GM12873 (cell line): ENCODE measurements at regions not wholly inside any gene's neighbourhood (a gene's known extent, or its start where the extent isn't known, plus 50 kb on each side); places are given as distances from the start of the nearest gene placed in this dataset.

ENCODE experiments used
- TF ChIP-seq, protein P1 (sequence below): IDR thresholded peaks from 2 replicates; pipeline ENCODE4 v1.5.1; 2012; ENCODE audit warnings: low read depth, mild to moderate bottlenecking, moderate library complexity, low read length, control low read depth; ENCODE audit not compliant: insufficient read depth; ENCODE audit errors: missing control alignments

DNA sequence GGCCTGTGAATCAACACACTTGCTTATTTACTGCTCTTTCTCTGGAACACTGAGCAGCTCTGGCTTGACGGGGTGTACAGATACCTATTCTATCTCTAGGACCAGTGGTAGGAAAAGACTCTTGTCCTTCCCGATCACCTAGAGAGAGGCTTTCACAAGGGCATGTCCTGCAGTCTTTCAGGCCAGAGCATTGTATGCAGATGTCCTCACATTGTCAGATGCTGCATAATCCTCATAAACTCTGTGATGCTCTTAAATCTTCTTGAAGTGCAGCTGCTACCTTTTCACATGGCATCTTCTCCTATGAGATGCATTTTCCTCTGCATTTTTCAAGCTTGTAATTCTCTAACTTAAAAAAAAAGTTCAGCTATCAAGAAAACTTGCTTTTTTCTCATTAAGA, 369.4 kb downstream of the OLFM4 start:
- TF ChIP-seq, protein P1, sequence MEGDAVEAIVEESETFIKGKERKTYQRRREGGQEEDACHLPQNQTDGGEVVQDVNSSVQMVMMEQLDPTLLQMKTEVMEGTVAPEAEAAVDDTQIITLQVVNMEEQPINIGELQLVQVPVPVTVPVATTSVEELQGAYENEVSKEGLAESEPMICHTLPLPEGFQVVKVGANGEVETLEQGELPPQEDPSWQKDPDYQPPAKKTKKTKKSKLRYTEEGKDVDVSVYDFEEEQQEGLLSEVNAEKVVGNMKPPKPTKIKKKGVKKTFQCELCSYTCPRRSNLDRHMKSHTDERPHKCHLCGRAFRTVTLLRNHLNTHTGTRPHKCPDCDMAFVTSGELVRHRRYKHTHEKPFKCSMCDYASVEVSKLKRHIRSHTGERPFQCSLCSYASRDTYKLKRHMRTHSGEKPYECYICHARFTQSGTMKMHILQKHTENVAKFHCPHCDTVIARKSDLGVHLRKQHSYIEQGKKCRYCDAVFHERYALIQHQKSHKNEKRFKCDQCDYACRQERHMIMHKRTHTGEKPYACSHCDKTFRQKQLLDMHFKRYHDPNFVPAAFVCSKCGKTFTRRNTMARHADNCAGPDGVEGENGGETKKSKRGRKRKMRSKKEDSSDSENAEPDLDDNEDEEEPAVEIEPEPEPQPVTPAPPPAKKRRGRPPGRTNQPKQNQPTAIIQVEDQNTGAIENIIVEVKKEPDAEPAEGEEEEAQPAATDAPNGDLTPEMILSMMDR: no peak

DNA sequence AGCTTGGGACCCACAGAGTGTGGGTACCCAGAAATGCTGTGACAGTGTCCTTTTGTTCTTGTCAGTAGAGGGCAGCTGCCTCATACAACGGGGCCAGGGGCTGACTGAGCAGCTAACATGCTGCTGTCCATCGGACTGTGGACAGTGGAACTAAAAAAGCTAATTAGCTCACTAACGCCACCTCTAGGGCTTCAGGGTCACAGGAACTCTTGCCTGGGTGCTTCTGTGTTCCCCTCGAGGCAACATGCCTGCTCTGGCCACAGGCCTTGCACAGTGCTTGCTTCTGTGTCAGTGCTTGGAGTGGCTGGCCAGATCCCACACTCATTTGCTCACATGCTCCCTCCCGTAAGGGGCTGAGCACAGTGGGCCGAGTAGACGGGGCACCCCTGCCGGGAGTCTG, 377.0 kb downstream of the OLFM4 start:
- TF ChIP-seq, protein P1: no peak

DNA sequence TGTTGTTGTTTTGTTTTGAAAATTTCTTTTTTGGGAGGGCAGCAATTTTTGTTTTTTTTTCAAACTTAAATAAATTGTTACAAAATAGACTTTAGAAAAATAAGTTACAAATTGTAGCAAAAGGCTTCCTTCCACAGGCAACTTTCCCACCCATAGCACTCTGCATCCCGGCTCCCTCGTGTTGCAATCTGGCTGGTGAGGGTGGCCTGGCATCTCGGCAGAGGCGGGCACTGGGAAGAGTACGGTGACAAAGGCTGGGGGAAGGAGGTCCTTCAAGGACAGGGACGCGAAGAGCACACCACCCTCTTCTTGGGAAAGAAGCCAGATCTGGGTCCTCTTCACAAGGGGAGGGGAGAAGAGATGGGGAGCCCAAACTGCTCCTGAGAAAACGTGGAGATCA, 379.7 kb downstream of the OLFM4 start:
- TF ChIP-seq, protein P1: no peak

DNA sequence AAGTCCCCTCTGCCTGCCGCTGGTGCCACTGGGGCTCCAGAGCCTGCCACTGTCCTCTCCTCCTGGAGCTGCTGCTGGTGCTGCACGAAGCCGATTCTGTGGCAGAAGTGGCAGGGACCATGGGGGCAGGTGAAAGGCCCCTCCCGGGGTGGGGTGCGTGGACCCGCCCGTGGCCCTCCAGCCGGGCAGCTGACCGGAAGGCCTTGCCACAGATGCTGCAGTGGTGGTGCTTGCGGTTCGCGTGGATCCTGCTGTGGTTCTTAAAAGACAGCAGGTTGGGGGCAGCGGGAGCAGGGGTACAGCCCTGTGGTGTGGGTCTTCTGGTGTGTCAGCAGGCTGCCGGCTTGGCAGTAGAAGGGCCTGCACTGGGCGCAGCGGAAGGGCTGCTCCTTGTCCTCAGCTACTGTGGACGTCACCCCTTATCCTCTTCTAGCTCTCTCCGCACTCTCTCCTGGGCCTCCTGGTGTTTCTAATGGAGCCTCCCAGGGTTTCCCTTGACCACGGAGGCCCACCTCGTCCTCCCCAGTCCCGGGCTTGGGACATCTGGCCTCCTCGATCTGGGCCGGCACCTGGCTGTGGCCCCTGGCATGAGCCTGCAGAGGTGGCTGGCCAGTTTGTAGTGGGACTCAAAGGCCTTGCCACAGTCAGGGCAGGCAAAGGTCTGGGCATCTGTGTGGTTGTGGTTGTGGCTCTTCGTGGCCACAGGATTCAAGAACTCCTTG, 380.4 kb downstream of the OLFM4 start:
- TF ChIP-seq, protein P1: no peak

DNA sequence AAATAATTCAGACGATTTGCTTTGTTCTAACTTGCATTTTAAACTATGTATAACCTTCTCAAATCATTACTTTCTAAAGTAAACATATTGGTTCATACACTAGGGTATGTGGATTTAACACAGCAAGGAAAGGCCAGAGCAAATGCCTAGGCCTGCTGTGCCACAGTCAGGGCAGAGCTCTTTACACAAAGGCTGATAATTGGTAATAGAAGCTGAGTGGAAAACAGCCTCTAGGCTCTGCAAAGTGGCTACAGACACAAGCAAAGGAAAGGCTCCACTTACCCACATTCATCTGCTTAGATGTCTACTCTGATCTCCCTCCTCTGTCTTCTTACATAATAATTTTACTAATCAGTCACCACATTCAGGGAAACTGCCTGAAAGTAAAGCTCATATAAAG, 382.9 kb downstream of the OLFM4 start:
- TF ChIP-seq, protein P1: no peak

DNA sequence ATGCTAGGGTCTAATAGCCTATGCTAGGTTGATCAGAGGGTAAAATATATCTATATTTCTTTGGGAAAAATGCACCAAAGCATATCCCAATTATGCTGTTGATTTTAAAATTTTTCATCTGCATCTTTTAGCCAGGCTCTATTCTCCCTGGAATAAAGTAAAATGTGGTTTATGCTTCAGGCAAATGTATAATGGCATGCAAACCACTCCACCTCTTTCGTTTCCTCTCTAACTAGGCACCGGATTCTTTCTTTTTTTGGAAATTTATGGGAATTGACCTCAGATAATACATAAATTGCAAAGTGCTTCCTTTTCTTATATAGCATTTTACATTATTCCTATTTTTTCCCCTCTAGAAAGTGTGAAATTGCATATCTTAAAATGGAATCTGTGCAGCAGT, 386.5 kb downstream of the OLFM4 start:
- TF ChIP-seq, protein P1: no peak

DNA sequence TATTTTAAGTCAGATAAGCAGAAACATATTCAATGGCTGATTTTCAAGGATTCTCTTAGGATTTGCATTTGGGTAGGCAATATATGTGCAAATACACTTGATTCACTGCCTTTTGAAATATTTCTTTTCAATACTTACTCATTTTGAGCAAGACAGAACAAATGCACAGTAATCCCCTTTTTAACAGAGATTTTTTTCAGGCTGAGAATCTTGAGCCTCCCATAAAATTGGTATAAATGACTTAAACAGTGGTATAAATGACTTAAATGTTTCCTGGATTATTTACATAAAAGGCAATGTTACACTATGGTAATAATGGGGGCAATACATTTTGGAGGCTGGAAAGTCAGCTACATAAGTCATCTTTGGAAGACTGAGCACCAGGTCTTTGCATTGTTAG, 389.0 kb downstream of the OLFM4 start:
- TF ChIP-seq, protein P1: no peak
